ENCODE measurements at regions not wholly inside any gene's neighbourhood (a gene's known extent, or its start where the extent isn't known, plus 50 kb on each side); places are given as distances from the start of the nearest gene placed in this dataset.

- H3K27ac ChIP-seq (ENCODE audit: low read depth, low read length, poor library complexity, severe bottlenecking) = no peak overlapping the region
- no peak overlapping the region for H3K4me3 ChIP-seq (ENCODE audit: low read depth, low read length, poor library complexity, severe bottlenecking)
- no peaks in the 10 kb centered on the region for H3K79me2 ChIP-seq (ENCODE audit: insufficient read depth, low read length)
- no peak overlapping the region for H3K4me2 ChIP-seq (ENCODE audit: low read length)
- no peak overlapping the region for H3K9ac ChIP-seq (ENCODE audit: low read length)
- H3K4me1 ChIP-seq (ENCODE audit: insufficient read depth, low read length, severe bottlenecking) = no peaks in the 10 kb centered on the region
- TF ChIP-seq CTCF (IDR thresholded peaks at IDR 0.05; ENCODE audit: low read length) = no peak
- no peaks in the 10 kb centered on the region for H3K27me3 ChIP-seq (ENCODE audit: insufficient read depth, low read length)
- H3K36me3 ChIP-seq (ENCODE audit: insufficient read depth, low read length) = no peaks in the 10 kb centered on the region
- no peaks in the 10 kb centered on the region for H4K20me1 ChIP-seq (ENCODE audit: insufficient read depth, low read length)
- H2AFZ ChIP-seq (ENCODE audit: low read length) = no peak overlapping the region
- H3F3A ChIP-seq (ENCODE audit: insufficient read depth, low read length) = no peaks in the 10 kb centered on the region
- no peaks in the 10 kb centered on the region for H3K9me3 ChIP-seq (ENCODE audit: low read length)
- no peaks in the 10 kb centered on the region for H3K9me2 ChIP-seq (ENCODE audit: low read depth, low read length)
Observed at GRCh38 chr17:52287611-52288010, 129.1 kb upstream of the CA10 start.

GRCh38 chr17:52283872-52284271, 125.4 kb upstream of the CA10 start:
- Histone ChIP-seq H2AFZ (ENCODE audit: low read length) (no peak overlapping the region), H3K9ac (ENCODE audit: low read length) (no peak overlapping the region), H3K27me3 (ENCODE audit: insufficient read depth, low read length) (no peaks in the 10 kb centered on the region), H3K27ac (ENCODE audit: low read depth, low read length, poor library complexity, severe bottlenecking) (no peak overlapping the region), H3K9me2 (ENCODE audit: low read depth, low read length) (no peaks in the 10 kb centered on the region), H3K79me2 (ENCODE audit: insufficient read depth, low read length) (no peaks in the 10 kb centered on the region), H3K36me3 (ENCODE audit: insufficient read depth, low read length) (no peaks in the 10 kb centered on the region), H3K9me3 (ENCODE audit: low read length) (no peaks in the 10 kb centered on the region), H3K4me2 (ENCODE audit: low read length) (no peak overlapping the region), H3F3A (ENCODE audit: insufficient read depth, low read length) (no peaks in the 10 kb centered on the region), H4K20me1 (ENCODE audit: insufficient read depth, low read length) (no peaks in the 10 kb centered on the region), H3K4me3 (ENCODE audit: low read depth, low read length, poor library complexity, severe bottlenecking) (no peak overlapping the region), H3K4me1 (ENCODE audit: insufficient read depth, low read length, severe bottlenecking) (no peaks in the 10 kb centered on the region)
- TF ChIP-seq CTCF (IDR thresholded peaks at IDR 0.05; ENCODE audit: low read length) (no peak), EZH2 (IDR thresholded peaks at IDR 0.05; ENCODE audit: borderline replicate concordance, low read length) (no peak)

- Histone ChIP-seq H3K4me3 (ENCODE audit: low read depth, low read length, poor library complexity, severe bottlenecking) (no peak overlapping the region), H4K20me1 (ENCODE audit: insufficient read depth, low read length) (no peaks in the 10 kb centered on the region), H3K79me2 (ENCODE audit: insufficient read depth, low read length) (no peaks in the 10 kb centered on the region), H3K9ac (ENCODE audit: low read length) (no peak overlapping the region), H3K36me3 (ENCODE audit: insufficient read depth, low read length) (no peaks in the 10 kb centered on the region), H3K9me3 (ENCODE audit: low read length) (no peaks in the 10 kb centered on the region), H3K4me1 (ENCODE audit: insufficient read depth, low read length, severe bottlenecking) (no peaks in the 10 kb centered on the region), H3K27ac (ENCODE audit: low read depth, low read length, poor library complexity, severe bottlenecking) (no peak overlapping the region), H3K27me3 (ENCODE audit: insufficient read depth, low read length) (no peaks in the 10 kb centered on the region), H3K4me2 (ENCODE audit: low read length) (no peak overlapping the region), H3F3A (ENCODE audit: insufficient read depth, low read length) (no peaks in the 10 kb centered on the region), H2AFZ (ENCODE audit: low read length) (no peak overlapping the region), H3K9me2 (ENCODE audit: low read depth, low read length) (no peaks in the 10 kb centered on the region)
- TF ChIP-seq CTCF (IDR thresholded peaks at IDR 0.05; ENCODE audit: low read length) (no peak), EZH2 (IDR thresholded peaks at IDR 0.05; ENCODE audit: borderline replicate concordance, low read length) (no peak)
Observed at GRCh38 chr17:52276381-52277008, 118.0 kb upstream of the CA10 start.

All from OCI-LY1 (cell line).